ENCODE measurements at regions not wholly inside any gene's neighbourhood (a gene's known extent, or its start where the extent isn't known, plus 50 kb on each side); places are given as distances from the start of the nearest gene placed in this dataset.

GRCh38 chr20:39108746-39109145 lies 146.6 kb downstream of the DHX35 start:
- TF ChIP-seq, protein P1, sequence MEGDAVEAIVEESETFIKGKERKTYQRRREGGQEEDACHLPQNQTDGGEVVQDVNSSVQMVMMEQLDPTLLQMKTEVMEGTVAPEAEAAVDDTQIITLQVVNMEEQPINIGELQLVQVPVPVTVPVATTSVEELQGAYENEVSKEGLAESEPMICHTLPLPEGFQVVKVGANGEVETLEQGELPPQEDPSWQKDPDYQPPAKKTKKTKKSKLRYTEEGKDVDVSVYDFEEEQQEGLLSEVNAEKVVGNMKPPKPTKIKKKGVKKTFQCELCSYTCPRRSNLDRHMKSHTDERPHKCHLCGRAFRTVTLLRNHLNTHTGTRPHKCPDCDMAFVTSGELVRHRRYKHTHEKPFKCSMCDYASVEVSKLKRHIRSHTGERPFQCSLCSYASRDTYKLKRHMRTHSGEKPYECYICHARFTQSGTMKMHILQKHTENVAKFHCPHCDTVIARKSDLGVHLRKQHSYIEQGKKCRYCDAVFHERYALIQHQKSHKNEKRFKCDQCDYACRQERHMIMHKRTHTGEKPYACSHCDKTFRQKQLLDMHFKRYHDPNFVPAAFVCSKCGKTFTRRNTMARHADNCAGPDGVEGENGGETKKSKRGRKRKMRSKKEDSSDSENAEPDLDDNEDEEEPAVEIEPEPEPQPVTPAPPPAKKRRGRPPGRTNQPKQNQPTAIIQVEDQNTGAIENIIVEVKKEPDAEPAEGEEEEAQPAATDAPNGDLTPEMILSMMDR (tag by site-specific recombination; IDR thresholded peaks at IDR 0.05) = no peak
- TF ChIP-seq ZNF510 (tag by site-specific recombination; IDR thresholded peaks at IDR 0.05; ENCODE audit: insufficient replicate concordance) = no peak
- no peak for TF ChIP-seq ZNF266 (tag by site-specific recombination; IDR thresholded peaks at IDR 0.05; ENCODE audit: low read depth)
- no peak for TF ChIP-seq ZNF514 (tag by site-specific recombination; IDR thresholded peaks at IDR 0.05)
- TF ChIP-seq ZNF155 (tag by site-specific recombination; IDR thresholded peaks at IDR 0.05) = no peak
- TF ChIP-seq GLIS2 (tag by site-specific recombination; IDR thresholded peaks at IDR 0.05) = no peak

Measured in HEK293 (cell line).